Uterus (tissue), 3 donors: ENCODE measurements at regions not wholly inside any gene's neighbourhood (a gene's known extent, or its start where the extent isn't known, plus 50 kb on each side); places are given as distances from the start of the nearest gene placed in this dataset.

Experiments used
- DNase-seq, 2 donors: peaks; one replicate each; pipeline ENCODE4 v3.0.0-alpha.2; 2019 to 2020
- H3K27ac ChIP-seq, 2 donors: fragments of 200-600 bp; sonication (generic); 1 replicate in 1 of 2; 2 replicates in 1 of 2; pipeline ENCODE4 v1.5.1; 2016 to 2018
- H3K27me3 ChIP-seq, 2 donors: fragments of 200-600 bp; sonication (generic); one replicate each; pipeline ENCODE4 v1.5.1; 2018 to 2019; ENCODE audit warnings: control low read depth in 1 of 2
- H3K36me3 ChIP-seq, 2 donors: fragments of 200-600 bp; sonication (generic); one replicate each; pipeline ENCODE4 v1.5.1; 2019; ENCODE audit warnings: control low read depth in 1 of 2
- H3K4me1 ChIP-seq, 2 donors: fragments of 200-600 bp; sonication (generic); one replicate each; pipeline ENCODE4 v1.5.1; 2018 to 2019; ENCODE audit warnings: control low read depth in 1 of 2
- H3K4me3 ChIP-seq, 2 donors: fragments of 200-600 bp; sonication (generic); 1 replicate in 1 of 2; 2 replicates in 1 of 2; pipeline ENCODE4 v1.5.1; 2018 to 2019; ENCODE audit warnings: mild to moderate bottlenecking in 1 of 2
- H3K9me3 ChIP-seq, 2 donors: fragments of 200-600 bp; sonication (generic); one replicate each; pipeline ENCODE4 v1.5.1; 2019; ENCODE audit warnings: control low read depth in 1 of 2
- POLR2A ChIP-seq, 2 donors: fragments of 450-650 bp; IDR thresholded peaks; one replicate each; pipeline ENCODE4 v1.6.1; 2016; ENCODE audit warnings: antibody characterized with exemption in 2 of 2, mild to moderate bottlenecking in 1 of 2, moderate library complexity in 1 of 2
- intact Hi-C: fragments of 100-400 bp; cut with DNase I; formaldehyde crosslinking; loops from one replicate; pipeline ENCODE4 v1.15.1; 2023; ENCODE audit warnings: low total_unique reads
- TF ChIP-seq, protein P1 (sequence below), 4 experiments: fragments of 200-600 bp in 2 of 4; fragments of 450-650 bp in 2 of 4; sonication (generic) in 2 of 4; IDR thresholded peaks; one replicate each; pipeline ENCODE4 v1.5.1; 2016 to 2019; ENCODE audit warnings: antibody characterized with exemption in 4 of 4, mild to moderate bottlenecking in 2 of 4, moderate library complexity in 1 of 4
- donor health status: DM: yes; HTN: yes; CAD: no.

DNA sequence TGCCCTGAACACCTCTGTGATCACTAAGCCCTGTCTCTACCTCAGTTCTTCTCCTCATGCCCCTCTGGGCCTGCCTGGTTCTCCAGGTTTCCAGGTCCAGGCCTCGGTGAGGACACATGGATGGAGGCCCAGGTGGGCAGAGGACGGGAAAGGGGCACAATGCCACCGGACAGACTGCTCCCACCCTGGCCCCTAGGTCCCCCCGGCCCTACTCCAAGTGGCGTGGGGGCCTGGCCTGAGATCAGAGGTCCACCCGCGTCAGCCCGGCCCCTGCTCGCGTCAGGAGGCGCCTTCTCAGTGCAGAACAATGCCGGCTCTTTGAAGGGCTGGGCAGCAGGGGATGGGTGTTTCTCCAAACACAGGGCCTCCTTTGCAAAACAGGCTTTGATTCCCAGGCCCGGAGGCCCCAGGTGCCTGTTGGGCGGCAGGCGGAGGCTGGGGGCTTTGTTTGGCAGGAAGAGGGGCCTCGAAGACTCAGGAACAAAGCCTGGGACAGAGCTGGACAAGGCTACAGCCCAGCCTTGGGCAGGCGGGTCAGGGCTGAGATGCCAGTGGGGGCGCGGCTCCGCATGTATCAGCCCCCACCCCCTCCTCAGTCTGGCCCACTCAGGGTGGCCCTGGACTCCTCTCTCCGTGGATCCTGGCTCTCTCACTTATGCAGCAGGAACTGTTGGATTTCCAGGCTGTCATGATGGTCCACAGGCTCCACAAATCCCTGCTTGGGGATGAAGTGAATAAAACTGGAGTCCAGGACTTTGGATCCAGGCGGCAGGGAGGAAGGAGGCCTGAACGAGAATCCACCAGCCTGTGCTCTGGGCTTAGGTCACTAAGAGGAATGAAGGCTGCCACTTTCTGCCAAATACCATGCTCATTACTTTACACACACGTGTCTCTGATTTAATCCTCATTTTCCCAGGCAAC, 77.4 kb upstream of the SLC2A1 start:
- Histone ChIP-seq H3K27ac (no peak overlapping the region), H3K36me3 (no peaks in the 10 kb centered on the region), H3K9me3 (no peaks in the 10 kb centered on the region), H3K4me1 (no peaks in the 10 kb centered on the region), H3K4me3 (no peak overlapping the region), H3K27me3 (no peaks in the 10 kb centered on the region)
- intact Hi-C loops = no loop called here
- TF ChIP-seq, protein P1, sequence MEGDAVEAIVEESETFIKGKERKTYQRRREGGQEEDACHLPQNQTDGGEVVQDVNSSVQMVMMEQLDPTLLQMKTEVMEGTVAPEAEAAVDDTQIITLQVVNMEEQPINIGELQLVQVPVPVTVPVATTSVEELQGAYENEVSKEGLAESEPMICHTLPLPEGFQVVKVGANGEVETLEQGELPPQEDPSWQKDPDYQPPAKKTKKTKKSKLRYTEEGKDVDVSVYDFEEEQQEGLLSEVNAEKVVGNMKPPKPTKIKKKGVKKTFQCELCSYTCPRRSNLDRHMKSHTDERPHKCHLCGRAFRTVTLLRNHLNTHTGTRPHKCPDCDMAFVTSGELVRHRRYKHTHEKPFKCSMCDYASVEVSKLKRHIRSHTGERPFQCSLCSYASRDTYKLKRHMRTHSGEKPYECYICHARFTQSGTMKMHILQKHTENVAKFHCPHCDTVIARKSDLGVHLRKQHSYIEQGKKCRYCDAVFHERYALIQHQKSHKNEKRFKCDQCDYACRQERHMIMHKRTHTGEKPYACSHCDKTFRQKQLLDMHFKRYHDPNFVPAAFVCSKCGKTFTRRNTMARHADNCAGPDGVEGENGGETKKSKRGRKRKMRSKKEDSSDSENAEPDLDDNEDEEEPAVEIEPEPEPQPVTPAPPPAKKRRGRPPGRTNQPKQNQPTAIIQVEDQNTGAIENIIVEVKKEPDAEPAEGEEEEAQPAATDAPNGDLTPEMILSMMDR (IDR thresholded peaks at IDR 0.05) = no peak
- TF ChIP-seq POLR2A (IDR thresholded peaks at IDR 0.05) = no peak
- no peak for DNase-seq

DNA sequence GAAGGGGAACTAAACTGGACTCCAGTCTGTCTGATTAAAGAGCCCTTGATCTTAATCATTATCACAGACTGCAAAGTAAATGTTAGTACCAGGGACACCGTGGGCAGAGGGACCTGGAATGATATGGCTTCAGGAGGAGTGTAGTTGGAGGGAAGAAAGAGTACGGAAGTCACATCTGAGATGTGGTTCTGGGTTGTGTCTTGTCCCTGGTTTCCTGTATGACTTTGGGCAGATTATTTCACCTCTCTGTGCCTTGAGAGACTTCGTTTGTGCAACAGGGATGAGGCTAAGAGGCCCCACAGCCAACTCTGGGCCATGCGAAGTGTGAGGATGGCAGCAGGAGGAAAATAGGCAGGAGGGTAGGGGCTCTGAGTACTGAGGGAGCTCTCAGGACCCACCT, 76.1 kb upstream of the SLC2A1 start:
- TF ChIP-seq, protein P1 (IDR thresholded peaks at IDR 0.05) = no peak
- no peak for TF ChIP-seq POLR2A (IDR thresholded peaks at IDR 0.05)

DNA sequence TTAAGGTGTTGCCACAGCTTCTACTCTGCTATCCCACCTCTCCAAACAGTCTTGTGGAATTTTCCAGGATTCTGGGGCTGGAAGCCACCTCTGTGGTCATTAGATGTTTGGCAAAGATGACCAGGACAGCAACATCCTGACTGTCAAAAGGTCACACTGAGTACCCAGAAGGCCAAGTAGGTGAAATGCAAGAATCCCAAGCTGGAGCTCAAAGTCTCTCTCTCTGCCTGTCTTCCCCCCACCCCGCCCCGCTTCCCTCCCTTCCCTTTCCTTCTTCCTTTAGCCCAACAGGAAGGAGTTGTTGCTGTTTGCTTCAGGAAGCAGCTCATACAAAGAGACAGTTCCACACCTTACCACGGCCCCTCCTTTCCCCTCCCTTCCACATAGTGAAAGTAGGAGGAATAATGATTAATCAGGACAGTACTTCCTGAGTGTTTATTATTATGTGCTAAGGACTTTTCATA, 75.6 kb upstream of the SLC2A1 start:
- no peak overlapping the region for H3K27ac ChIP-seq
- H3K36me3 ChIP-seq = no peaks in the 10 kb centered on the region
- intact Hi-C loops = no loop called here
- no peaks in the 10 kb centered on the region for H3K4me1 ChIP-seq
- H3K4me3 ChIP-seq = no peak overlapping the region
- DNase-seq = no peak
- H3K27me3 ChIP-seq = no peaks in the 10 kb centered on the region
- H3K9me3 ChIP-seq = no peaks in the 10 kb centered on the region
- TF ChIP-seq, protein P1 (IDR thresholded peaks at IDR 0.05) = no peak
- no peak for TF ChIP-seq POLR2A (IDR thresholded peaks at IDR 0.05)

More for the DNA sequence above, 76.1 kb upstream of the SLC2A1 start:
- H3K9me3 ChIP-seq = no peaks in the 10 kb centered on the region
- H3K4me3 ChIP-seq = no peak overlapping the region
- no peak for DNase-seq
- H3K27me3 ChIP-seq = no peaks in the 10 kb centered on the region
- no peaks in the 10 kb centered on the region for H3K36me3 ChIP-seq
- H3K27ac ChIP-seq = no peak overlapping the region
- no peaks in the 10 kb centered on the region for H3K4me1 ChIP-seq
- intact Hi-C loops = no loop called here

DNA sequence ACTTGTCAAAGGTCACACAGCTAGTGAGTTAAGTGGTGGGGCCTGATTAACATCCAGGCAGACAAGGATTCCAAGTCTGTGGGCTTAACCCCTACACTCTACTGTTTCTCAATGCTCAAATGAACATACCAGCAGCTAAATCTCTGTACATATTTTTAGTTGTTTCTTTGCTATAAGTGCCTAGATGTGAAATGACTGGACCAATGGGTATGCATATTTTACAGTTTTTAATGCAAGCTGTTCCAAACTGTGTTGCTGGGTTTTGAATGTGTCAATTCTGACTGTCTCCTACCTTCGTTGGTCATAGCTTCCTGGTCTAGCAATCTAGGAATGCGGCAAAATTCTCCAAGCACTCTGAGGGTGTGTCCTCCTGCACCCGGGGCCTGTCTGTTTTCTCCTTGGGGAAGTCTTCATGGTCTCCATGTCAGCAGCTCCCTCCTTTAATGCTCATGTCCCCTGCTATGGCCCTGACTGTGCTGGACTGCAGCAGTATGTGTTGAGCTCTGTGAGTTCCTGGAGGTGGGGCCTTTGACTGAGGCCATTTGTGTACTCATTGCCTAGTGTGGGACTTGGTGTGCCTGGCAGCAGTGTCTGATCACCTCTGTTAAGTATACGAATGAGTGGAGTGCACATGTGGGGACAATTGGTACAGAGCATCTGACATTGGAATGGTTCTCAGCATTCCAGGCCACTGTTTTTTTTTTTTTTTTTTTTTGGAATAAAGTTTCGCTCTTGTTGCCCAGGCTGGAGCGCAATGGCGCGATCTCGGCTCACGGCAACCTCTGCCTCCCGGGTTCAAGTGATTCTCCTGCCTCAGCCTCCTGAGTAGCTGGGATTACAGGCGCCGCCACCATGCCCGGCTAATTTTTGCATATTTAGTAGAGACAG, 72.9 kb upstream of the SLC2A1 start:
- Histone ChIP-seq H3K4me1 (no peaks in the 10 kb centered on the region), H3K36me3 (no peaks in the 10 kb centered on the region), H3K4me3 (no peak overlapping the region), H3K9me3 (no peaks in the 10 kb centered on the region), H3K27me3 (no peaks in the 10 kb centered on the region), H3K27ac (no peak overlapping the region)
- no peak for DNase-seq
- intact Hi-C loops = no loop called here
- TF ChIP-seq POLR2A (IDR thresholded peaks at IDR 0.05) = no peak
- TF ChIP-seq, protein P1 (IDR thresholded peaks at IDR 0.05) = no peak
